HepG2 (cell line): ENCODE measurements at regions not wholly inside any gene's neighbourhood (a gene's known extent, or its start where the extent isn't known, plus 50 kb on each side); places are given as distances from the start of the nearest gene placed in this dataset.

Experiments used
- BCL3 ChIP-seq: sonication (generic); formaldehyde crosslinking; IDR thresholded peaks from 2 replicates; pipeline ENCODE4 v1.5.1; 2020; ENCODE audit warnings: mild to moderate bottlenecking, missing genetic modification reagents, moderate library complexity
- CREB1 ChIP-seq, 2 experiments: fragments of 450-650 bp in 1 of 2; IDR thresholded peaks; 2 replicates each; pipeline ENCODE4 v1.6.1; 2016 to 2017; ENCODE audit warnings: control low read depth in 1 of 2, mild to moderate bottlenecking in 1 of 2, missing compliant biosample characterization in 1 of 2, missing genetic modification characterization in 1 of 2
- KAT7 ChIP-seq: IDR thresholded peaks from 2 replicates; pipeline ENCODE4 v1.6.1; 2018; ENCODE audit warnings: borderline replicate concordance, missing compliant biosample characterization
- NFYB ChIP-seq: sonication (generic); formaldehyde crosslinking; IDR thresholded peaks from 2 replicates; pipeline ENCODE4 v1.4.0; 2020; ENCODE audit warnings: missing genetic modification reagents
- ONECUT2 ChIP-seq: sonication (generic); formaldehyde crosslinking; IDR thresholded peaks from 2 replicates; pipeline ENCODE4 v1.4.0; 2020; ENCODE audit warnings: missing genetic modification reagents
- REPIN1 ChIP-seq: sonication (generic); formaldehyde crosslinking; IDR thresholded peaks from 2 replicates; pipeline ENCODE4 v1.8.0; 2022; ENCODE audit warnings: missing genetic modification reagents, low read depth, mild to moderate bottlenecking, borderline replicate concordance
- ZBTB10 ChIP-seq: sonication (generic); formaldehyde crosslinking; IDR thresholded peaks from 2 replicates; pipeline ENCODE4 v1.4.0; 2020; ENCODE audit warnings: missing genetic modification reagents, borderline replicate concordance
- ZBTB42 ChIP-seq: sonication (generic); formaldehyde crosslinking; IDR thresholded peaks from 2 replicates; pipeline ENCODE4 v1.5.0; 2020; ENCODE audit warnings: mild to moderate bottlenecking, missing genetic modification reagents

- TF ChIP-seq ONECUT2 (CRISPR knock-in tag) (no peak), BCL3 (CRISPR knock-in tag) (no peak), NFYB (CRISPR knock-in tag) (no peak), REPIN1 (CRISPR knock-in tag) (no peak), CREB1 (IDR thresholded peaks at IDR 0.05) (no peak), CREB1 (CRISPR knock-in tag; IDR thresholded peaks at IDR 0.05) (no peak), ZBTB42 (no peak), ZBTB10 (CRISPR knock-in tag) (no peak), KAT7 (CRISPR knock-in tag) (no peak)
Observed at GRCh38 chr1:59026472-59026948, 242.7 kb upstream of the JUN start.
